Stomach (tissue), 4 donors: ENCODE measurements at regions not wholly inside any gene's neighbourhood (a gene's known extent, or its start where the extent isn't known, plus 50 kb on each side); places are given as distances from the start of the nearest gene placed in this dataset.

Experiments
- EP300 ChIP-seq: sonication (generic); formaldehyde crosslinking; IDR thresholded peaks from one replicate; pipeline ENCODE4 v1.6.1; 2017; ENCODE audit warnings: antibody characterized with exemption
- POLR2A ChIP-seq, 4 donors: fragments of 450-650 bp; IDR thresholded peaks; one replicate each; pipeline ENCODE4 v1.6.1; 2016; ENCODE audit warnings: antibody characterized with exemption in 4 of 4, control low read depth in 2 of 4, mild to moderate bottlenecking in 1 of 4, moderate library complexity in 1 of 4
- POLR2AphosphoS5 ChIP-seq, 3 donors: sonication (generic); formaldehyde crosslinking; IDR thresholded peaks; one replicate each; pipeline ENCODE4 v1.6.1; 2016; ENCODE audit warnings: antibody characterized with exemption in 3 of 3
- TF ChIP-seq, protein P1 (sequence below), 7 experiments: fragments of 450-650 bp in 4 of 7; fragments of 200-600 bp in 3 of 7; sonication (generic) in 3 of 7; IDR thresholded peaks; one replicate each; pipeline ENCODE4 v1.5.1; 2016 to 2019; ENCODE audit warnings: antibody characterized with exemption in 7 of 7, control low read depth in 2 of 7, mild to moderate bottlenecking in 1 of 7

DNA sequence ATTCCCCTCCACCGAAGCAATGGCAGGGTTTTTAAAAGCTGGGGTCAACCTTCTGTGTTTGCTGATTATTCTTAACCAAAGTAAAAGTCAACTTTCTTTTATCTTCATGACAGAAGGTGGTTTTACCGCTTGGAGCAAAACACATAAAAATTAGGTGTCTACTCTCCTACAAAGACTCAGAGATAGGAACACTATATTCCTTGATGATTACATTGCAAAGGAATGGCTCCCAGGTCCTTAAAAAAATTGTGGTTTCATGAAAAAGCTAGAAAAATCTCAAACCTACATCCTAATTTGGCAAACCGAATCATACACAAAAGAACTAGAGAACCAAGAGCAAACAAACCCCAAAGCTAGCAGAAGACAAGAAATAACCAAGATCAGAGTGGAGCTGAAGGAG, 760.4 kb upstream of the PCDH20 start:
- TF ChIP-seq EP300 (no peak), POLR2AphosphoS5 (IDR thresholded peaks at IDR 0.05) (no peak), POLR2A (IDR thresholded peaks at IDR 0.05) (no peak)
- TF ChIP-seq, protein P1, sequence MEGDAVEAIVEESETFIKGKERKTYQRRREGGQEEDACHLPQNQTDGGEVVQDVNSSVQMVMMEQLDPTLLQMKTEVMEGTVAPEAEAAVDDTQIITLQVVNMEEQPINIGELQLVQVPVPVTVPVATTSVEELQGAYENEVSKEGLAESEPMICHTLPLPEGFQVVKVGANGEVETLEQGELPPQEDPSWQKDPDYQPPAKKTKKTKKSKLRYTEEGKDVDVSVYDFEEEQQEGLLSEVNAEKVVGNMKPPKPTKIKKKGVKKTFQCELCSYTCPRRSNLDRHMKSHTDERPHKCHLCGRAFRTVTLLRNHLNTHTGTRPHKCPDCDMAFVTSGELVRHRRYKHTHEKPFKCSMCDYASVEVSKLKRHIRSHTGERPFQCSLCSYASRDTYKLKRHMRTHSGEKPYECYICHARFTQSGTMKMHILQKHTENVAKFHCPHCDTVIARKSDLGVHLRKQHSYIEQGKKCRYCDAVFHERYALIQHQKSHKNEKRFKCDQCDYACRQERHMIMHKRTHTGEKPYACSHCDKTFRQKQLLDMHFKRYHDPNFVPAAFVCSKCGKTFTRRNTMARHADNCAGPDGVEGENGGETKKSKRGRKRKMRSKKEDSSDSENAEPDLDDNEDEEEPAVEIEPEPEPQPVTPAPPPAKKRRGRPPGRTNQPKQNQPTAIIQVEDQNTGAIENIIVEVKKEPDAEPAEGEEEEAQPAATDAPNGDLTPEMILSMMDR (IDR thresholded peaks at IDR 0.05): no peak
